SH-SY5Y (cell line): ENCODE measurements at regions not wholly inside any gene's neighbourhood (a gene's known extent, or its start where the extent isn't known, plus 50 kb on each side); places are given as distances from the start of the nearest gene placed in this dataset.

Source experiments
- GATA2 ChIP-seq: IDR thresholded peaks from 2 replicates; pipeline ENCODE4 v1.6.1; 2011; ENCODE audit warnings: mild to moderate bottlenecking, low read depth, low read length
- GATA3 ChIP-seq: IDR thresholded peaks from 2 replicates; pipeline ENCODE4 v1.6.1; 2011; ENCODE audit warnings: low read depth, mild to moderate bottlenecking, low read length, moderate library complexity

GRCh38 chr13:106989876-106990275, 421.9 kb upstream of the ARGLU1 start:
- TF ChIP-seq GATA3 (no peak), GATA2 (no peak)
